ENCODE measurements at regions not wholly inside any gene's neighbourhood (a gene's known extent, or its start where the extent isn't known, plus 50 kb on each side); places are given as distances from the start of the nearest gene placed in this dataset.

DNA sequence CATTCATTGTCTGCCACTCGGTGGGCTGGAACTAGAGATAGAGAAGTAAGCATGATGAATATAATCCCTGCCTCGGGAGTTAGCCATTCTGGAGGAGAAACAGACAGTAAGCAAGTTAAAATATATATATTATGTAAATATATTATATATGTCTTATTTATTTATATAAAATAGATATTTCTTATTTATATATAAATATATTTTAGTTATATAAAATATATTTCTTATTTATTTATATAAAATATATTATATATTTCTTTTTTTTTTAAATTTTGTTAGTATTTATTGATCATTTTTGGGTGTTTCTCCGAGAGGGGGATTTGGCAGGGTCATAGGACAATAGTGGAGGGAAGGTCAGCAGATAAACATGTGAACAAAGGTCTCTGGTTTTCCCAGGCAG lies 78.1 kb upstream of the TBX5 start:
- no peak for TF ChIP-seq EZH2phosphoT487 (IDR thresholded peaks at IDR 0.05; ENCODE audit: borderline replicate concordance, low read depth, low read length)
- TF ChIP-seq, protein P1, sequence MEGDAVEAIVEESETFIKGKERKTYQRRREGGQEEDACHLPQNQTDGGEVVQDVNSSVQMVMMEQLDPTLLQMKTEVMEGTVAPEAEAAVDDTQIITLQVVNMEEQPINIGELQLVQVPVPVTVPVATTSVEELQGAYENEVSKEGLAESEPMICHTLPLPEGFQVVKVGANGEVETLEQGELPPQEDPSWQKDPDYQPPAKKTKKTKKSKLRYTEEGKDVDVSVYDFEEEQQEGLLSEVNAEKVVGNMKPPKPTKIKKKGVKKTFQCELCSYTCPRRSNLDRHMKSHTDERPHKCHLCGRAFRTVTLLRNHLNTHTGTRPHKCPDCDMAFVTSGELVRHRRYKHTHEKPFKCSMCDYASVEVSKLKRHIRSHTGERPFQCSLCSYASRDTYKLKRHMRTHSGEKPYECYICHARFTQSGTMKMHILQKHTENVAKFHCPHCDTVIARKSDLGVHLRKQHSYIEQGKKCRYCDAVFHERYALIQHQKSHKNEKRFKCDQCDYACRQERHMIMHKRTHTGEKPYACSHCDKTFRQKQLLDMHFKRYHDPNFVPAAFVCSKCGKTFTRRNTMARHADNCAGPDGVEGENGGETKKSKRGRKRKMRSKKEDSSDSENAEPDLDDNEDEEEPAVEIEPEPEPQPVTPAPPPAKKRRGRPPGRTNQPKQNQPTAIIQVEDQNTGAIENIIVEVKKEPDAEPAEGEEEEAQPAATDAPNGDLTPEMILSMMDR (conservative IDR thresholded peaks at IDR 0.05; ENCODE audit: low read length): no peak
- H2AFZ ChIP-seq (ENCODE audit: low read length): no peak overlapping the region
- H3K9me3 ChIP-seq (ENCODE audit: low read length): no peaks in the 10 kb centered on the region
- no peaks in the 10 kb centered on the region for H3K9me2 ChIP-seq (ENCODE audit: insufficient read depth, low read length)
- H3K36me3 ChIP-seq (ENCODE audit: insufficient read depth, low read length): no peaks in the 10 kb centered on the region
- intact Hi-C loops (cut with micrococcal nuclease; ENCODE audit: unreplicated experiment): no loop called here
- no peak overlapping the region for H3K4me2 ChIP-seq (ENCODE audit: low read length)
- no peaks in the 10 kb centered on the region for H3K79me2 ChIP-seq (ENCODE audit: insufficient read depth, low read depth, low read length)
- no peak for DNase-seq (ENCODE audit: low spot score)
- H3K4me1 ChIP-seq (ENCODE audit: insufficient read depth, low read length, poor library complexity, severe bottlenecking): no peaks in the 10 kb centered on the region
- no TSS peak for BruUV-seq (replicated peaks)
- POLR2A ChIA-PET: no interaction called here
- CTCF ChIA-PET (ENCODE audit: unreplicated experiment): no interaction called here
- no peak overlapping the region for H3K27ac ChIP-seq (ENCODE audit: low read depth, low read length, poor library complexity, severe bottlenecking)
- H4K20me1 ChIP-seq (ENCODE audit: insufficient read depth, low read length): no peaks in the 10 kb centered on the region
- no peak overlapping the region for H3K4me3 ChIP-seq (ENCODE audit: low read depth, low read length, poor library complexity, severe bottlenecking)

DNA sequence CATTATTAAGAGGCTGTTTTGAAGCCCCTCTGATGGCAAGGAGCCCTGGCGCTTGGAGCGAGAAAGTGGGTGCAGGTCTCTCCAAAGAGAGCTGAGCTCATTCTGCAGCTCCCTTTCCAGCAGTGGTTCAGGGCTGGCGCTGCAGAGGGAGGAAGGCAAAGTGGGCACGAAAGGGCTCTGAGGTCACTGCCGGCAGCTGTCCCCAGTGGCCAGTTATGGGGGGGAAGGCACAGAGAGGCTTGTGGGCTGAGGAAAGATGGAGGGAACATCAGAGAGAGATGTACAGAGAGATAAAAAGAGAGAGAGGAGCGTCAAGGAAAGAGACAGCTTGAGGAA lies 75.2 kb upstream of the TBX5 start:
- no peak overlapping the region for H3K4me2 ChIP-seq (ENCODE audit: low read length)
- intact Hi-C loops (cut with micrococcal nuclease; ENCODE audit: unreplicated experiment): no loop called here
- no peaks in the 10 kb centered on the region for H4K20me1 ChIP-seq (ENCODE audit: insufficient read depth, low read length)
- H3K27ac ChIP-seq (ENCODE audit: low read depth, low read length, poor library complexity, severe bottlenecking): no peak overlapping the region
- TF ChIP-seq, protein P1 (conservative IDR thresholded peaks at IDR 0.05; ENCODE audit: low read length): no peak
- TF ChIP-seq EZH2phosphoT487 (IDR thresholded peaks at IDR 0.05; ENCODE audit: borderline replicate concordance, low read depth, low read length): no peak
- BruUV-seq (replicated peaks): no TSS peak
- H2AFZ ChIP-seq (ENCODE audit: low read length): no peak overlapping the region
- H3K4me1 ChIP-seq (ENCODE audit: insufficient read depth, low read length, poor library complexity, severe bottlenecking): no peaks in the 10 kb centered on the region
- no peaks in the 10 kb centered on the region for H3K79me2 ChIP-seq (ENCODE audit: insufficient read depth, low read depth, low read length)
- H3K9me3 ChIP-seq (ENCODE audit: low read length): no peaks in the 10 kb centered on the region
- H3K9me2 ChIP-seq (ENCODE audit: insufficient read depth, low read length): no peaks in the 10 kb centered on the region
- ChIA-PET POLR2A (no interaction called here), CTCF (ENCODE audit: unreplicated experiment) (no interaction called here)
- H3K36me3 ChIP-seq (ENCODE audit: insufficient read depth, low read length): no peaks in the 10 kb centered on the region
- no peak overlapping the region for H3K4me3 ChIP-seq (ENCODE audit: low read depth, low read length, poor library complexity, severe bottlenecking)
- no peak for DNase-seq (ENCODE audit: low spot score)

DNA sequence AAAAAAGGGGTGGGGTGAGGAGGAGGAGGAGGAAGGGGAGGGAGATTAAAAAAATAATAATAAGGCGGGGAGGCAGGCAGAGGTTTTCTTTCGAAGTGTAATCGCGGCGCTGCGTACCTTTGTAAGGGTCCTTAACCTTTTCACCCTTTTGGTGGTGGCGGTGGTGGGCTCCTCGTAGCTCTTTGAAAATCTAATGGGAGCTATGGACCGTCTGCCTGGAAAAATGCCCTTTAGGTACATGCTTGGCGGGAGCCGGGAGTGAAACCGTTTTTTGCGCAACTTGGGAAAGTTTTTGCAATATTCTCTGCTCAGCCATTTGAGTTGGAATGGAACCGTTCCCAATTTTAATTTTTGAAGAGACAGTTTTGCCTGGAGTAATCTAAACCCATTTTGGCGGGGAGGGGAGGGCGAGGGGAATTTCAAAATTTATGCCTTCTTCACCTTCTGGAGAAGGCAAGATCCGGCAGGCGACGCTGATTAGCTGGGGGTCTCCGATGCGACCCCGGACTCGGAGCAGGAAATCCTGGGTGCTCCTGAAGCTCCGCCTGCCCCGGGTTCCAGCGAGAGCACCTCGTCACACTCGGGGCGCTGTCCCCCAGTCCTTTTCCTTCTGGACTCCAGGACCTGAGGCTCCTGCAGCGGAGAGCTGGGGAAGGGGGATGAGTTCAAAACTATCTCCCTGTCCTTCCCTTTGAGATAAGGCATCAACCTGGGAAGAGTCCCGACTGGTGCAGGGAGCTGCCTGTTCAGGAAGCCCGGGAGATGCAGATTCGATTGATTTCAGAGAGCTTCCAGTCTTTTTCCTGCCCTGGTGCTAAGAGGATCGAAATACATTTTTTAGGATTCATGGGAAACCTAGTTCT lies 74.6 kb upstream of the TBX5 start:
- Histone ChIP-seq H3K36me3 (ENCODE audit: insufficient read depth, low read length) (no peaks in the 10 kb centered on the region), H3K4me1 (ENCODE audit: insufficient read depth, low read length, poor library complexity, severe bottlenecking) (no peaks in the 10 kb centered on the region), H3K9me3 (ENCODE audit: low read length) (no peaks in the 10 kb centered on the region), H3K79me2 (ENCODE audit: insufficient read depth, low read depth, low read length) (no peaks in the 10 kb centered on the region), H3K9me2 (ENCODE audit: insufficient read depth, low read length) (no peaks in the 10 kb centered on the region), H3K4me2 (ENCODE audit: low read length) (no peak overlapping the region), H4K20me1 (ENCODE audit: insufficient read depth, low read length) (no peaks in the 10 kb centered on the region), H3K4me3 (ENCODE audit: low read depth, low read length, poor library complexity, severe bottlenecking) (no peak overlapping the region), H3K27ac (ENCODE audit: low read depth, low read length, poor library complexity, severe bottlenecking) (no peak overlapping the region), H2AFZ (ENCODE audit: low read length) (no peak overlapping the region)
- TF ChIP-seq, protein P1 (conservative IDR thresholded peaks at IDR 0.05; ENCODE audit: low read length): no peak
- no peak for TF ChIP-seq EZH2phosphoT487 (IDR thresholded peaks at IDR 0.05; ENCODE audit: borderline replicate concordance, low read depth, low read length)
- DNase-seq (ENCODE audit: low spot score): no peak
- POLR2A ChIA-PET: no interaction called here
- BruUV-seq (replicated peaks): no TSS peak
- intact Hi-C loops (cut with micrococcal nuclease; ENCODE audit: unreplicated experiment): no loop called here
- CTCF ChIA-PET (ENCODE audit: unreplicated experiment): no interaction called here
